H1 (cell line): ENCODE measurements at regions not wholly inside any gene's neighbourhood (a gene's known extent, or its start where the extent isn't known, plus 50 kb on each side); places are given as distances from the start of the nearest gene placed in this dataset.

Experiments used
- CTCF ChIA-PET: fragments of 300-600 bp; sonication (Branson Sonifier 250); formaldehyde crosslinking; loops from one replicate; lab custom pipeline; 2021; ENCODE audit not compliant: partially characterized antibody; lab: Charles Lee
- POLR2A ChIA-PET: fragments of 300-600 bp; sonication (Branson Sonifier 250); formaldehyde crosslinking; loops from one replicate; lab custom pipeline; 2021; ENCODE audit warnings: inconsistent platforms; ENCODE audit not compliant: partially characterized antibody; lab: Charles Lee
- DNase-seq, 2 experiments: peaks; one replicate each; pipeline versions ENCODE4 v3.0.0 to v3.0.0-alpha.2; 2010 to 2022; ENCODE audit warnings: low spot score in 2 of 2, low read depth in 1 of 2, mixed read lengths in 1 of 2
- FAIRE-seq: peaks from 2 replicates; lab custom pipeline; 2011; peaks lifted over from hg19 to GRCh38; lab: Jason Lieb, UNC
- H2AFZ ChIP-seq: 2 replicates; pipeline ENCODE4 v1.8.1; 2012; ENCODE audit warnings: low read length, inconsistent platforms
- H2AK5ac ChIP-seq: 2 replicates; pipeline ENCODE4 v1.6.1; 2013; ENCODE audit warnings: low read depth, low read length
- H2BK120ac ChIP-seq: replicated peaks from 2 replicates; pipeline ENCODE3; 2013; ENCODE audit warnings: low read depth, low read length, inconsistent platforms
- H2BK12ac ChIP-seq: 2 replicates; pipeline ENCODE4 v1.6.1; 2013; ENCODE audit warnings: low read depth, low read length
- H2BK15ac ChIP-seq: 2 replicates; pipeline ENCODE4 v1.6.1; 2013; ENCODE audit warnings: low read length
- H2BK20ac ChIP-seq: 2 replicates; pipeline ENCODE4 v1.6.1; 2013; ENCODE audit warnings: low read length
- H2BK5ac ChIP-seq: 2 replicates; pipeline ENCODE4 v1.6.1; 2013; ENCODE audit warnings: low read depth, low read length
- H3K14ac ChIP-seq: 2 replicates; pipeline ENCODE4 v1.6.1; 2013; ENCODE audit warnings: inconsistent platforms; ENCODE audit not compliant: insufficient read length
- H3K18ac ChIP-seq: 2 replicates; pipeline ENCODE4 v1.6.1; 2013; ENCODE audit warnings: low read length; ENCODE audit errors: extremely low read depth
- H3K23ac ChIP-seq: 2 replicates; pipeline ENCODE4 v1.6.1; 2013; ENCODE audit warnings: inconsistent platforms; ENCODE audit not compliant: insufficient read length
- H3K23me2 ChIP-seq: 2 replicates; pipeline ENCODE4 v1.6.1; 2013; ENCODE audit warnings: low read depth, low read length
- H3K27ac ChIP-seq: 2 replicates; pipeline ENCODE4 v1.6.1; 2011; ENCODE audit warnings: low read depth, low read length, inconsistent platforms
- H3K27me3 ChIP-seq, 4 experiments: replicated peaks in 1 of 4; 1 replicate in 1 of 4; 2 replicates in 3 of 4; pipeline versions ENCODE4 v1.6.1 to v1.8.1; 2011 to 2013; ENCODE audit warnings: low read length in 3 of 4, mild to moderate bottlenecking in 3 of 4, inconsistent platforms in 2 of 4, mixed read lengths in 2 of 4, moderate library complexity in 1 of 4; ENCODE audit not compliant: control insufficient read depth in 3 of 4, insufficient read depth in 3 of 4; ENCODE audit errors: extremely low read depth in 1 of 4
- H3K36me3 ChIP-seq, 4 experiments: 2 replicates each; pipeline versions ENCODE4 v1.6.1 to v1.8.1; 2011 to 2013; ENCODE audit warnings: mild to moderate bottlenecking in 4 of 4, low read length in 3 of 4, moderate library complexity in 2 of 4, control low read depth in 1 of 4, inconsistent platforms in 1 of 4; ENCODE audit not compliant: insufficient read depth in 4 of 4, control insufficient read depth in 2 of 4
- H3K4ac ChIP-seq: replicated peaks from 2 replicates; pipeline ENCODE3; 2013; ENCODE audit warnings: low read length, low read depth, mixed read lengths, inconsistent platforms; ENCODE audit not compliant: insufficient read length
- H3K4me1 ChIP-seq, 4 experiments: replicated peaks in 1 of 4; 1 replicate in 1 of 4; 2 replicates in 3 of 4; pipeline versions ENCODE4 v1.6.1 to v1.8.1; 2011 to 2013; ENCODE audit warnings: low read length in 3 of 4, inconsistent platforms in 2 of 4, mixed read lengths in 1 of 4; ENCODE audit not compliant: insufficient read depth in 4 of 4, control insufficient read depth in 3 of 4
- H3K4me2 ChIP-seq, 2 experiments: 2 replicates each; pipeline versions ENCODE4 v1.6.1 to v1.8.1; 2011 to 2013; ENCODE audit warnings: low read depth in 2 of 2, low read length in 2 of 2, control low read depth in 1 of 2, inconsistent platforms in 1 of 2, mild to moderate bottlenecking in 1 of 2; ENCODE audit not compliant: insufficient read depth in 1 of 2
- H3K4me3 ChIP-seq, 4 experiments: fragments of 200-600, 300-600 bp in 1 of 4; sonication (generic), shearing (Covaris generic), sonication (Bioruptor Twin) in 1 of 4; 2 replicates each; pipeline versions ENCODE4 v1.5.1 to v1.8.1; 2011 to 2016; ENCODE audit warnings: low read length in 4 of 4, low read depth in 3 of 4, control low read depth in 2 of 4, inconsistent platforms in 2 of 4, mild to moderate bottlenecking in 2 of 4, mixed read lengths in 1 of 4, moderate library complexity in 1 of 4; ENCODE audit not compliant: insufficient read depth in 2 of 4; ENCODE audit errors: extremely low read depth in 1 of 4
- H3K56ac ChIP-seq: replicated peaks from 2 replicates; pipeline ENCODE3; 2013; ENCODE audit warnings: low read depth, mild to moderate bottlenecking, mixed read lengths, low read length, inconsistent platforms; ENCODE audit not compliant: insufficient read length
- H3K79me1 ChIP-seq: 2 replicates; pipeline ENCODE4 v1.6.1; 2013; ENCODE audit warnings: low read depth, low read length, control low read depth
- H3K79me2 ChIP-seq, 2 experiments: 2 replicates each; pipeline versions ENCODE4 v1.6.1 to v1.8.1; 2012 to 2013; ENCODE audit warnings: low read length in 2 of 2, mild to moderate bottlenecking in 2 of 2, inconsistent platforms in 1 of 2; ENCODE audit not compliant: insufficient read depth in 2 of 2, control insufficient read depth in 1 of 2
- H3K9ac ChIP-seq, 4 experiments: replicated peaks in 1 of 4; 1 replicate in 1 of 4; 2 replicates in 3 of 4; pipeline versions ENCODE4 v1.6.1 to v1.8.1; 2011 to 2013; ENCODE audit warnings: low read depth in 3 of 4, low read length in 3 of 4, control low read depth in 2 of 4, mild to moderate bottlenecking in 2 of 4, moderate library complexity in 2 of 4, inconsistent platforms in 1 of 4; ENCODE audit errors: extremely low read depth in 1 of 4
- H3K9me3 ChIP-seq, 2 experiments: 2 replicates each; pipeline versions ENCODE4 v1.6.1 to v1.8.1; 2012 to 2013; ENCODE audit warnings: mild to moderate bottlenecking in 2 of 2, moderate library complexity in 2 of 2, control low read depth in 1 of 2, inconsistent platforms in 1 of 2, low read depth in 1 of 2, low read length in 1 of 2, mixed read lengths in 1 of 2; ENCODE audit not compliant: insufficient read depth in 2 of 2
- H4K20me1 ChIP-seq, 2 experiments: replicated peaks in 1 of 2; 2 replicates each; pipeline versions ENCODE3 to v1.8.1; 2011 to 2013; ENCODE audit warnings: inconsistent platforms in 2 of 2, low read length in 2 of 2, mild to moderate bottlenecking in 1 of 2; ENCODE audit not compliant: insufficient read depth in 2 of 2, control insufficient read depth in 1 of 2
- H4K5ac ChIP-seq: 2 replicates; pipeline ENCODE4 v1.6.1; 2013; ENCODE audit warnings: low read length, low read depth, mixed read lengths, inconsistent platforms; ENCODE audit not compliant: insufficient read length
- H4K8ac ChIP-seq: 2 replicates; pipeline ENCODE4 v1.8.0; 2013; ENCODE audit warnings: mild to moderate bottlenecking, moderate library complexity, low read length, inconsistent platforms; ENCODE audit not compliant: insufficient read depth; ENCODE audit errors: extremely low read depth
- H4K91ac ChIP-seq: replicated peaks from 2 replicates; pipeline ENCODE3; 2013; ENCODE audit warnings: low read length, mixed read lengths, inconsistent platforms; ENCODE audit not compliant: insufficient read length
- ATF2 ChIP-seq: IDR thresholded peaks from 2 replicates; pipeline ENCODE4 v1.6.1; 2012; ENCODE audit warnings: low read length, inconsistent platforms
- BACH1 ChIP-seq: IDR thresholded peaks from 2 replicates; pipeline ENCODE4 v1.6.1; 2012; ENCODE audit warnings: low read length, improper control_type of control experiment
- CBX5 ChIP-seq: fragments of 300-800, 300-1000 bp; sonication (generic); IDR thresholded peaks from 2 replicates; pipeline ENCODE4 v1.7.1; 2016; ENCODE audit warnings: antibody characterized with exemption, low read length, low read depth
- CEBPB ChIP-seq: IDR thresholded peaks from 2 replicates; pipeline ENCODE4 v1.6.1; 2012; ENCODE audit warnings: low read depth, low read length
- CREB1 ChIP-seq: IDR thresholded peaks from 2 replicates; pipeline ENCODE4 v1.6.1; 2012; ENCODE audit warnings: inconsistent platforms
- NANOG ChIP-seq: IDR thresholded peaks from 2 replicates; pipeline ENCODE4 v1.6.1; 2011; ENCODE audit warnings: low read length, low read depth, mild to moderate bottlenecking, inconsistent platforms; ENCODE audit not compliant: insufficient read depth, poor library complexity, severe bottlenecking
- POU5F1 ChIP-seq: IDR thresholded peaks from 2 replicates; pipeline ENCODE4 v1.6.1; 2011; ENCODE audit warnings: low read depth, mild to moderate bottlenecking, low read length, moderate library complexity
- RAD21 ChIP-seq, 2 experiments: IDR thresholded peaks in 1 of 2; conservative IDR thresholded peaks in 1 of 2; 2 replicates each; pipeline ENCODE4 v1.6.1; 2011; ENCODE audit warnings: low read depth in 2 of 2, low read length in 2 of 2, improper control_type of control experiment in 1 of 2, inconsistent platforms in 1 of 2, mild to moderate bottlenecking in 1 of 2, moderate library complexity in 1 of 2
- SP4 ChIP-seq: IDR thresholded peaks from 2 replicates; pipeline ENCODE4 v1.6.1; 2012; ENCODE audit warnings: low read length, inconsistent platforms
- WGBS, 2 experiments: shearing (Covaris generic) in 1 of 2; methylation state at CpG; one replicate each; pipeline versions ENCODE4 v1.1.6 to v1.1.7; 2013 to 2015; ENCODE audit warnings: low lambda C conversion rate in 2 of 2, mixed read lengths in 2 of 2, inconsistent platforms in 1 of 2, low coverage in 1 of 2, missing lambda C conversion rate in 1 of 2; ENCODE audit not compliant: insufficient replicate concordance in 2 of 2, insufficient coverage in 1 of 2, insufficient read length in 1 of 2; ENCODE audit errors: extremely low coverage in 1 of 2, missing lambda C conversion rate in 1 of 2; 5-methylcytosine and 5-hydroxymethylcytosine counted together
- TF ChIP-seq, protein P1 (sequence below): IDR thresholded peaks from 2 replicates; pipeline ENCODE4 v1.6.1; 2012; ENCODE audit warnings: inconsistent platforms

DNA sequence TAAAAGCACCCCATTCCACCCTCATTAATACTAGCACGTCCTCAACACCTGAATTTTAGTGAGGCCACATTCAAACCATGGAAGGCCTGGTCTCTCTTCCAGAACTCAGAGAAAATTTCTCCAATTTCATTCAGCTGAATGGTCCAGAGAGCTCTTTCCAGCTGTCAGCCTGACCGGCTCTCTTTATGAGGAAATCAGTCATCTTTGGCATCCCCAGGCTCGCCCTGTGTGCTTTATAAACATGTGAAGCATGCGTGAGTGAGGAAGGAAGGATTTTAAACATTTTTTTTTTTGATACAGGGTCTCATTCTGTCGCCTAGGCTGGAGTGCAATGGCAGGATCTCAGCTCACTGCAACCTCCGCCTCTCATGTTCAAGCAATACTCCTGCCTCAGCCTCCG lies 1812.9 kb upstream of the TENM3 start:
- Histone ChIP-seq H3K14ac (no peak overlapping the region), H4K8ac (no peak overlapping the region), H3K79me1 (no peaks in the 10 kb centered on the region), H3K4me2 (no peak overlapping the region), H4K91ac (no peak overlapping the region), H3K18ac (no peak overlapping the region), H3K4me1 (no peaks in the 10 kb centered on the region), H3K4me3 (no peak overlapping the region), H3K23me2 (no peaks in the 10 kb centered on the region), H2AFZ (no peak overlapping the region), H4K5ac (no peak overlapping the region), H3K27ac (no peak overlapping the region), H2BK12ac (no peak overlapping the region), H3K4ac (no peak overlapping the region), H3K23ac (no peak overlapping the region), H4K20me1 (no peaks in the 10 kb centered on the region), H3K79me2 (no peaks in the 10 kb centered on the region), H2BK15ac (no peak overlapping the region), H2BK5ac (no peak overlapping the region), H3K9ac (no peak overlapping the region), H3K9me3 (no peaks in the 10 kb centered on the region), H2BK20ac (no peak overlapping the region), H2BK120ac (no peak overlapping the region), H3K56ac (no peak overlapping the region), H3K27me3 (no peaks in the 10 kb centered on the region), H3K36me3 (no peaks in the 10 kb centered on the region), H2AK5ac (no peak overlapping the region)
- ChIA-PET POLR2A (no interaction called here), CTCF (no interaction called here)
- no peak for FAIRE-seq
- WGBS, 2 experiments, result 82% methylated on average over 7 of the region's 7 CpGs; no CpG with 5 or more reads in 1 of the 2 experiments
- no peak for DNase-seq
- TF ChIP-seq ATF2, result no peak
- TF ChIP-seq, protein P1, sequence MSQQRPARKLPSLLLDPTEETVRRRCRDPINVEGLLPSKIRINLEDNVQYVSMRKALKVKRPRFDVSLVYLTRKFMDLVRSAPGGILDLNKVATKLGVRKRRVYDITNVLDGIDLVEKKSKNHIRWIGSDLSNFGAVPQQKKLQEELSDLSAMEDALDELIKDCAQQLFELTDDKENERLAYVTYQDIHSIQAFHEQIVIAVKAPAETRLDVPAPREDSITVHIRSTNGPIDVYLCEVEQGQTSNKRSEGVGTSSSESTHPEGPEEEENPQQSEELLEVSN, result no peak
- TF ChIP-seq RAD21 (IDR thresholded peaks at IDR 0.05 in 1 of 2, conservative IDR thresholded peaks at IDR 0.05 in 1 of 2; ENCODE audit: low read depth in 2 of 2, low read length in 2 of 2), result no peak
- TF ChIP-seq CEBPB, result no peak
- TF ChIP-seq BACH1, result no peak
- TF ChIP-seq POU5F1, result no peak
- TF ChIP-seq NANOG, result no peak
- no peak for TF ChIP-seq SP4
- TF ChIP-seq CBX5, result no peak
- TF ChIP-seq CREB1, result no peak
